ENCODE measurements at regions not wholly inside any gene's neighbourhood (a gene's known extent, or its start where the extent isn't known, plus 50 kb on each side); places are given as distances from the start of the nearest gene placed in this dataset.

DNA sequence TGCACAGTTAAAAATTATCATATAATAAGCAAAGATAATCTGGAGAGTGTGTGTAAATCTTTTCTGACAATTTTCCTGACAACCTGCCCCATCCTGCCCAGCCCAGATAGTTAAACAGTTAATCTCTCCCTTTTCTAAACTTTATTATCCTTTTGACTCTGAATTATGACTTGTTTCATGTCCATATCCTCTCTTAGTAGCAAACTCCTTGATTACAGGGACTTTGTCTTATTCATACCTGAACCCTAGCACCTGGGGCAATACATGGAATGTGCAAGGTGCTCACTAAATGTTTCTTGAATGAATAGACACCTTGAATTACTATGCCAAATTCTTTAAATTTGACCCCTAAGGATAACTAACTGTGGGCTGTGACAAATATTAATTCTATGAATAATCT, 186.7 kb downstream of the FAM170A start:
- TF ChIP-seq, protein P1, sequence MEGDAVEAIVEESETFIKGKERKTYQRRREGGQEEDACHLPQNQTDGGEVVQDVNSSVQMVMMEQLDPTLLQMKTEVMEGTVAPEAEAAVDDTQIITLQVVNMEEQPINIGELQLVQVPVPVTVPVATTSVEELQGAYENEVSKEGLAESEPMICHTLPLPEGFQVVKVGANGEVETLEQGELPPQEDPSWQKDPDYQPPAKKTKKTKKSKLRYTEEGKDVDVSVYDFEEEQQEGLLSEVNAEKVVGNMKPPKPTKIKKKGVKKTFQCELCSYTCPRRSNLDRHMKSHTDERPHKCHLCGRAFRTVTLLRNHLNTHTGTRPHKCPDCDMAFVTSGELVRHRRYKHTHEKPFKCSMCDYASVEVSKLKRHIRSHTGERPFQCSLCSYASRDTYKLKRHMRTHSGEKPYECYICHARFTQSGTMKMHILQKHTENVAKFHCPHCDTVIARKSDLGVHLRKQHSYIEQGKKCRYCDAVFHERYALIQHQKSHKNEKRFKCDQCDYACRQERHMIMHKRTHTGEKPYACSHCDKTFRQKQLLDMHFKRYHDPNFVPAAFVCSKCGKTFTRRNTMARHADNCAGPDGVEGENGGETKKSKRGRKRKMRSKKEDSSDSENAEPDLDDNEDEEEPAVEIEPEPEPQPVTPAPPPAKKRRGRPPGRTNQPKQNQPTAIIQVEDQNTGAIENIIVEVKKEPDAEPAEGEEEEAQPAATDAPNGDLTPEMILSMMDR (IDR thresholded peaks at IDR 0.05), result no peak
- no peak for TF ChIP-seq POLR2A (IDR thresholded peaks at IDR 0.05)

Measured in uterus (tissue), 2 donors.